Skeletal muscle tissue (tissue), 3 donors: ENCODE measurements at regions not wholly inside any gene's neighbourhood (a gene's known extent, or its start where the extent isn't known, plus 50 kb on each side); places are given as distances from the start of the nearest gene placed in this dataset.
"Not testable (repeated sequence)": the region's sequence is repeated elsewhere in the genome, so short reads cannot be mapped to it uniquely, and the experiment has no call there.

Experiments used
- H3K27ac ChIP-seq: one replicate; pipeline ENCODE4 v1.7.0; 2013; ENCODE audit warnings: mild to moderate bottlenecking, low read depth, low read length, inconsistent platforms
- H3K27me3 ChIP-seq, 3 donors: one replicate each; pipeline ENCODE4 v1.7.0; 2013; ENCODE audit warnings: low read length in 3 of 3; ENCODE audit not compliant: control insufficient read depth in 3 of 3, insufficient read depth in 3 of 3
- H3K36me3 ChIP-seq, 3 donors: one replicate each; pipeline ENCODE4 v1.7.0; 2013; ENCODE audit warnings: low read length in 3 of 3; ENCODE audit not compliant: control insufficient read depth in 3 of 3, insufficient read depth in 3 of 3
- H3K4me1 ChIP-seq, 3 donors: one replicate each; pipeline ENCODE4 v1.7.0; 2013; ENCODE audit warnings: low read length in 3 of 3, mild to moderate bottlenecking in 3 of 3; ENCODE audit not compliant: control insufficient read depth in 3 of 3, insufficient read depth in 3 of 3
- H3K4me3 ChIP-seq, 3 donors: one replicate each; pipeline ENCODE4 v1.7.0; 2013; ENCODE audit warnings: low read length in 3 of 3
- H3K9ac ChIP-seq, 3 donors: one replicate each; pipeline ENCODE4 v1.7.0; 2013; ENCODE audit warnings: low read length in 3 of 3, mild to moderate bottlenecking in 3 of 3, moderate library complexity in 2 of 3, low read depth in 1 of 3
- H3K9me3 ChIP-seq, 3 donors: one replicate each; pipeline ENCODE4 v1.7.0; 2013; ENCODE audit warnings: low read length in 3 of 3; ENCODE audit not compliant: control insufficient read depth in 3 of 3
- donor health status: Osteomylitis.

DNA sequence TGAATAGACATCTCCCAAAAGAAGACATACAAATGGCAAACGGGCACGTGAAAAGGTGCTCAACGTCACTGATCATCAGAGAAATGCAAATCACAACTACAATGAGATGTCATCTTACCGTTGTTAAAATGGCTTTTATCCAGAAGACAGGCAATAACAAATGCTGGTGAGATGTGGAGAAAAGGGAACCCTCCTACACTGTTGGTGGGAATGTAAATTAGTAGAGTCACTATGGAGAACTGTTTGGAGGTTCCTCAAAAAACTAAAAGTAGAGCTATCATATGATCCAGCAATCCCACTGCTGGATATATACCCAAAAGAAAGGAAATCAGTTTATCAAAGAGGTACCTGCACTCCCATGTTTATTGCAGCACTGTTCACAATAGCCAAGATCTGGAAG is 193.1 kb upstream of the ARID1B start:
- H3K36me3 ChIP-seq, H3K27me3 ChIP-seq, H3K4me3 ChIP-seq, H3K4me1 ChIP-seq, H3K9ac ChIP-seq, H3K27ac ChIP-seq, H3K9me3 ChIP-seq: not testable (repeated sequence)

DNA sequence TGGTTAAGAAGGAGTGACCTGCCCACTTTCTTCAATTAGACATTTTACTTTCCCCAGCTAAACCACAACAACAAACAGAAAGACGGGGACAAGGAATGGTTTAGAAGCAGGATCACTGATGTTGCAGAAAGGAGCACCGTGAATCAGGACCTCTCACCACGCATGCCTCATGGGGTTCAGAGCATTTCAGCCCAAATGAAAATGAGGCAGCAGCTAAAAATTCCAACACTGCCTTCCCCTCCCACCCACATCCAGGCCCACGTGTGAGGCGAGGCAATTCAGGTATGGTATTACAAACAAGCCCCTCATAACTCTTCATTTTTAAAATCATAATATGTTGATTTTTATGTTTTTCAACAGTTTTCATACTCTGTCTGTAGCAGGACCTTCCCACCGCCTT is 194.1 kb upstream of the ARID1B start:
- H3K27ac ChIP-seq, result no peak overlapping the region
- no peak overlapping the region for H3K9ac ChIP-seq
- no peaks in the 10 kb centered on the region for H3K27me3 ChIP-seq
- H3K4me1 ChIP-seq, result no peaks in the 10 kb centered on the region
- H3K9me3 ChIP-seq, result peaks cover 0 to under 1% (median 0%) of the 10 kb centered on the region in 3 donors
- no peaks in the 10 kb centered on the region for H3K36me3 ChIP-seq
- H3K4me3 ChIP-seq, result no peak overlapping the region

DNA sequence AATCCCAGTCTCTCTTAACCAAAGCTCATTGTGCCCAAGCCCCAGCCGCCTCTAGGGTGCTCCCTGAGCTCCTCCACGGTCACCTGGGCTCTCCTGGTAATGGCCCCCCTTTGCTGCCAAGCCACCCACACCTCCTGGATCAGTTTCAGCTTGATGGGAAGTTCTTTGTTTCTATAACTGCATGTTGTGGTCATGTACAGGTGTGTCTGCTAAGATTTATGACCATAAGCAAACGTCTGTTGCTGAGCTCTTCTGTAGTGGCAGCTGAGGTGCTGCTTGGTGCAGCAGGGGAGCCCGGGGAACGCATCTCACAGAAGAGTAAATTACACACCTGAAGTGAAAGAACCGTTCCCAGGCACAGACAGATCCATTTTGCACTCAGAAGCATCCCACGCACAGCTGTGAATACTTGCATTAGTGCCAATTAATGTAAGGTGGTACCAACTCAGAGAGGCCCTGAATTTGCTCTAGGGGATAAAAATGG is 194.6 kb upstream of the ARID1B start:
- H3K9me3 ChIP-seq, result peaks cover 0 to 4% (median 0%) of the 10 kb centered on the region in 3 donors
- H3K36me3 ChIP-seq, result no peaks in the 10 kb centered on the region
- no peak overlapping the region for H3K4me3 ChIP-seq
- H3K9ac ChIP-seq, result no peak overlapping the region
- no peak overlapping the region for H3K27ac ChIP-seq
- H3K4me1 ChIP-seq, result no peaks in the 10 kb centered on the region
- no peaks in the 10 kb centered on the region for H3K27me3 ChIP-seq

DNA sequence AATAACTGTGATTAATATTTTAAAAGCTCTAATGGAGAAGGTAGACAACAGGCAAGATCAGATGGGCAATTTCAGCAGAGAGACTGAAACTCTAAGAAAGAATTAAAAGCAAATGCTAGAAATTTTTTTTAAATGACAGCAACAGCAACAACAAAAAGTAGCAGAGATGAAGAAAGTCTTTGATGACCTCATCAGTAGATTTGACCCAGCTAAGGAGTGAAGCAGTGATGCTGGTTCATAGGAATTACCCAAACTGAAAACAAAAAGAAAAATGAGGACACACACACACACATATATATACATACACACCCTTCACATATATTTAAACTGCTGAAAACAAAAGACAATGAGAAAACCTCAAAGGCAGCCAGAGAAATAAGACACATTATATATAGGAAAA is 197.6 kb upstream of the ARID1B start:
- peaks cover 0 to 7% (median 4%) of the 10 kb centered on the region in 3 donors for H3K9me3 ChIP-seq
- H3K27me3 ChIP-seq, result no peaks in the 10 kb centered on the region
- no peak overlapping the region for H3K4me3 ChIP-seq
- no peaks in the 10 kb centered on the region for H3K4me1 ChIP-seq
- H3K9ac ChIP-seq, result no peak overlapping the region
- H3K36me3 ChIP-seq, result no peaks in the 10 kb centered on the region
- H3K27ac ChIP-seq, result no peak overlapping the region

DNA sequence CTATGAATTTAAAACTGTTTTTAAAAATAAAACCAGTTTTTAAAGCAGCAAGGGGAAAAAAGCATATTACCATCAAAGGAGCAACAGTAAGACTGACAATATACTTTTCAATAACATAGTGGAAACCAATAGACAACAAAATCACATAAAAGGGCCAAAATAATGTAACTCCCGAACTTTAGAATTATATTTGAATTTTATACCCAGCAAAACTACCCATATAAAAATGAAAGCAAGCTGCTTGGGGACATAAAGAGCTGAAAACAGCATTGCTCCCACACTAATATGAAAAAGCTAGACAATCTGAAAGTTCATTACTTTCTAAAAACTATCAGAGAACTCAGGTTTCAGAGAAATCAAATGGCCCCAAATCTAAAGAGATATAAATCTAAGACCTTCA is 199.4 kb upstream of the ARID1B start:
- H3K9ac ChIP-seq, result no peak overlapping the region
- H3K4me1 ChIP-seq, result no peaks in the 10 kb centered on the region
- no peak overlapping the region for H3K27ac ChIP-seq
- H3K4me3 ChIP-seq, result no peak overlapping the region
- no peaks in the 10 kb centered on the region for H3K36me3 ChIP-seq
- peaks cover 0 to 7% (median 4%) of the 10 kb centered on the region in 3 donors for H3K9me3 ChIP-seq
- no peaks in the 10 kb centered on the region for H3K27me3 ChIP-seq

DNA sequence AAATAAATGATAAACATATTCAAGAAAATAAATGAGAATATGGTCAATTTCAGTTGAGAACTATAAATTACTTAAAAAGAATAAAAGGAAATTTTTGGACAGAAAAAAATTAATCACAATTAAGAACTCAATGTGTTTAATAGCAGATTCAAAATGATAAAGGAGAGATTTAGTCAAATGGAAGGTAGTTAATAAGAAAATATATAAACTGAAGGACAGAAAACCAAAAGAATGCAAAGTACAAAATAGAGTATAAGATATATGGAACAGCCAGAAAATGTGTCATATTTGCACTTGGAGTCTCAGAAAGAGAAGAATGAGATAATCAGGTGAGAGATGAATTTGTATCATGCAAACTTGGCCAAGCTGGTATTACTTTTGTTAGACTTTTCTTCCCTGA is 201.8 kb upstream of the ARID1B start:
- H3K27ac ChIP-seq, result no peak overlapping the region
- peaks cover 0 to 7% (median 4%) of the 10 kb centered on the region in 3 donors for H3K9me3 ChIP-seq
- peaks cover 0 to 2% (median 0%) of the 10 kb centered on the region in 3 donors for H3K4me1 ChIP-seq
- peaks cover 0 to 8% (median 4%) of the 10 kb centered on the region in 3 donors for H3K27me3 ChIP-seq
- no peaks in the 10 kb centered on the region for H3K36me3 ChIP-seq
- H3K9ac ChIP-seq, result no peak overlapping the region
- no peak overlapping the region for H3K4me3 ChIP-seq

DNA sequence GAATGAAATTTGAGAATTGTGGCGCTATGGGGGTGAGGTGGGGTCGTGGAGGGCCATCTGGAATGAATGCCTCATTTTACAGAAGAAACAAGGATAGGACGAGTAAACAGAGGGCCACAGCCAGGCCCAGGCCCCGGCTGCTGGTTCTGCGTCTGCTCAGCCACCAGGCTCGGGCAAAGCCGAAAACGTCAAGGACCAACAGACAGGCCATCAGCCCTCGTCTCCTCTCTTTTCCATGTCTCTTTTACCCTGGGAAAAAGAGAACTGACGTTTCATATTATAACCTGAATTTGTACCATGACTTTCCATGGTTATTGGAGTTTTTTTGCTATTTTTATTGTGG is 212.4 kb upstream of the ARID1B start:
- H3K27me3 ChIP-seq, result peaks cover 5 to 8% (median 5%) of the 10 kb centered on the region in 3 donors
- H3K9ac ChIP-seq, result no peak overlapping the region
- no peaks in the 10 kb centered on the region for H3K36me3 ChIP-seq
- peaks cover 0 to 3% (median 1%) of the 10 kb centered on the region in 3 donors for H3K9me3 ChIP-seq
- no peak overlapping the region for H3K27ac ChIP-seq
- no peak overlapping the region for H3K4me3 ChIP-seq
- H3K4me1 ChIP-seq, result peaks cover 0 to 3% (median 2%) of the 10 kb centered on the region in 3 donors

DNA sequence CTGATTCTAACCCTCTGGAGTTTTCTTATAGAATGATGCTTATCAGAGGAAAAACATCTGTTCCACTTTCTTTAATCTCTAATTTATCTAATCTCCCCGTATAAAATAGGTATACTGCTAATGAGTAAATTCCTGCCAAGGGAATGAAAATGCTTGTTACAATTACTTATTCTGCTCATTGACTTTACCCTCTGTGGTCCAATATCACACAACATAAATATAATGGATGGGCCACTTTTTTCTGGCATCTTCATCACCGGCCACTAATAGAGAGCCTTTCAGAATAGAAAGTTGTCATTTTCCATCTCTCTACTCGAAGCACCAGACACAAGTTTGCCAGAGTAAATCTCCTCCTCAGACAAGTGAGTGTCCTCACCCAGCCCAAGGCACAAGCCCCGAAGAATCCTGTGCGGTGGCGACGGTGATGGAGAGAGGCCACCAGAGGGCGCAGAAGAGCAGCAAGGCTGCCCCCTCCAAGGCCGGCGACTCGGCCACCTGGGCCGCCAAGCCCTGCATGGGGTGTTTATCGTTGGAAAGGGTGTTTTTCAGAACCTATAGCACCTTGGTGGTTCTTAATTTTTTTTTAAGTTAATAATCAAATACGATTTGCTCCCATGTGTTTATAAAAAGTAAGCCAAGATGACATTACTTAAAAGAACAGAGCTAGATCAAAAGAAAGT is 212.9 kb upstream of the ARID1B start:
- Histone ChIP-seq H3K9me3 (peaks cover 0 to 4% (median 3%) of the 10 kb centered on the region in 3 donors), H3K9ac (no peak overlapping the region), H3K4me1 (peaks cover 0 to 3% (median 2%) of the 10 kb centered on the region in 3 donors), H3K27me3 (peaks cover 3 to 7% (median 5%) of the 10 kb centered on the region in 3 donors), H3K4me3 (no peak overlapping the region), H3K27ac (no peak overlapping the region), H3K36me3 (no peaks in the 10 kb centered on the region)

DNA sequence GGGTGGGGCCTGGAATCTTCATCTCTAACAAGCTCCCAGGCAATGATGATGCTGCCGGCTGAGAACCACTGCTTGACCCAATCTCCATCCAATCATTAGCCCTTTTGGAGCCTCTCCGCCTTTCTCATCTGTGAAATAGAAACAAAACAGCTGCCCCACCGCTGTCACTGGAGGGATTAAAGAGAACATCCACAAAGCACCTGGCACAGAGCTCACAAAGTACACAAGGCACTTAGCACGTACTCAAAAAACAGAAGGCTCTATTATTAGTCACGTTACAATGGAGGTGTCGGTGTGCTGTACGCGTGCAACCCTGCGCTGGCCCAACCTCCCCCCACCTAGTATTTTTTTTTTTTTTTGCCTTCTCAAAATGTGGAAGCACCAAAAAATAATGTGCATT is 213.5 kb upstream of the ARID1B start:
- Histone ChIP-seq H3K36me3 (no peaks in the 10 kb centered on the region), H3K4me3 (no peak overlapping the region), H3K27me3 (peaks cover under 1 to 3% (median 2%) of the 10 kb centered on the region in 3 donors), H3K4me1 (peaks cover 0 to 3% (median 2%) of the 10 kb centered on the region in 3 donors), H3K9me3 (peaks cover 0 to 4% (median 0%) of the 10 kb centered on the region in 3 donors), H3K9ac (no peak overlapping the region), H3K27ac (no peak overlapping the region)

DNA sequence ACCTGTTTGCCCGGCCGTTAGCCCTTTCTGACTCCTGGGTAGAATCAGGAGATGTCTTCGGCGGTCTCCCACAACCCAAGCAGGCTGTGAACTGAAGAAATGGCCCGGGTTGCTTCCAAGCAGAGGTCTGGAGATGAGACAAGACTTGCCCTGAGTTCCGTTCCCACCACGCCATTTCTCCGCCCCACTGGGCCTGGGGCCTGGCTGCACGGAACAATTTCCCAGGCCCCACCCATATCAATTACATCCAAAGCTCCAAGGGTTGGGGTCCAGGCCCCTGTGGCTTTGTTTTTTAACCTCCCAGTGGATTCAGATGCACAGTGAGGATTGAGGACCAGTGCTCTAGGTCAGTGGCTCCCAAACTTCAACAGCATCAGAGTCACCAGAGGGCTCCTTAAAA is 214.5 kb upstream of the ARID1B start:
- H3K27ac ChIP-seq, result no peak overlapping the region
- no peaks in the 10 kb centered on the region for H3K27me3 ChIP-seq
- peaks cover 0 to 3% (median 2%) of the 10 kb centered on the region in 3 donors for H3K4me1 ChIP-seq
- H3K36me3 ChIP-seq, result no peaks in the 10 kb centered on the region
- peaks cover 0 to 4% (median 0%) of the 10 kb centered on the region in 3 donors for H3K9me3 ChIP-seq
- no peak overlapping the region for H3K9ac ChIP-seq
- H3K4me3 ChIP-seq, result no peak overlapping the region
